Activated CD8-positive, alpha-beta T cell treated with anti-CD3 and anti-CD28 coated beads, Interleukin-2, amount 10 ng/mL, durations not matched to agents 7 days and 5 days (primary cell): ENCODE measurements at regions not wholly inside any gene's neighbourhood (a gene's known extent, or its start where the extent isn't known, plus 50 kb on each side); places are given as distances from the start of the nearest gene placed in this dataset.
"Not testable (repeated sequence)": the region's sequence is repeated elsewhere in the genome, so short reads cannot be mapped to it uniquely, and the experiment has no call there.

Source experiments
- ATAC-seq: fragments of 150-1000 bp; cut with Tn5 transposase; one replicate; pipeline ENCODE4 v1.10.0; 2021; ENCODE audit warnings: moderate library complexity
- CTCF ChIA-PET: fragments of 350-600 bp; sonication (Branson Sonifier 250); formaldehyde crosslinking; loops from one replicate; lab custom pipeline; 2021; ENCODE audit warnings: antibody characterized with exemption; lab: Charles Lee
- POLR2A ChIA-PET: fragments of 350-600 bp; sonication (Branson Sonifier 250); formaldehyde crosslinking; loops from one replicate; lab custom pipeline; 2021; ENCODE audit warnings: antibody characterized with exemption; lab: Charles Lee
- DNase-seq: peaks from one replicate; pipeline ENCODE4 v3.0.0-alpha.2; 2020
- H3K27ac Mint-ChIP-seq: one replicate; pipeline ENCODE4 v1.8.0; 2021; ENCODE audit warnings: mild to moderate bottlenecking, mixed read lengths
- H3K27me3 Mint-ChIP-seq: one replicate; pipeline ENCODE4 v1.8.0; 2021; ENCODE audit warnings: low read depth, mixed read lengths
- H3K36me3 Mint-ChIP-seq: one replicate; pipeline ENCODE4 v1.8.0; 2021; ENCODE audit warnings: low read depth, mixed read lengths
- H3K4me1 Mint-ChIP-seq: one replicate; pipeline ENCODE4 v1.8.0; 2021; ENCODE audit warnings: low read depth, mixed read lengths
- H3K4me3 Mint-ChIP-seq: one replicate; pipeline ENCODE4 v1.8.0; 2021; ENCODE audit warnings: mild to moderate bottlenecking, mixed read lengths
- H3K9me3 Mint-ChIP-seq: one replicate; pipeline ENCODE4 v1.8.0; 2022; ENCODE audit warnings: mixed read lengths; ENCODE audit not compliant: insufficient read depth

DNA sequence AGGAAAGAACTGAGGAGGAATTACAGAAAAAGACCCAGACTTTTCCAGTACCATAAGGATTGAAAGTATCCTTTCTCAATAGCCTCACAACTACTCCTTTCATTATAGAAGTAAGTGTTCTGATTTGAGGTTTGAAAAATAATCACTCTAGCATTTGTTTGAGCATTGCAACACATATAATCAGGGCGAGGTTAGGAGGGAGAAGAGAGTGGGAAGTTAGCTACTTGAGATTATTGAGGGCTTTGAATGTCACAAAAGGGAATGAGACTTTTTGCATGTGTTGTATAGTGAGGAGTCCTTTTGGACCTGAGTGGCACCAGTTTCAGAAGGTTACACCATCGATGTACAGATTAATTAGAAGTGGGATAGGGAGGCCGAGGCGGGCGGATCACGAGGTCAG, 65.2 kb upstream of the TNIK start:
- H3K27ac Mint-ChIP-seq = no peak overlapping the region
- no peaks in the 10 kb centered on the region for H3K27me3 Mint-ChIP-seq
- ATAC-seq (no peak), DNase-seq (no peak)
- CTCF ChIA-PET = no interaction called here
- H3K4me3 Mint-ChIP-seq = no peak overlapping the region
- no peaks in the 10 kb centered on the region for H3K9me3 Mint-ChIP-seq
- no peaks in the 10 kb centered on the region for H3K4me1 Mint-ChIP-seq
- POLR2A ChIA-PET = no interaction called here
- no peaks in the 10 kb centered on the region for H3K36me3 Mint-ChIP-seq

DNA sequence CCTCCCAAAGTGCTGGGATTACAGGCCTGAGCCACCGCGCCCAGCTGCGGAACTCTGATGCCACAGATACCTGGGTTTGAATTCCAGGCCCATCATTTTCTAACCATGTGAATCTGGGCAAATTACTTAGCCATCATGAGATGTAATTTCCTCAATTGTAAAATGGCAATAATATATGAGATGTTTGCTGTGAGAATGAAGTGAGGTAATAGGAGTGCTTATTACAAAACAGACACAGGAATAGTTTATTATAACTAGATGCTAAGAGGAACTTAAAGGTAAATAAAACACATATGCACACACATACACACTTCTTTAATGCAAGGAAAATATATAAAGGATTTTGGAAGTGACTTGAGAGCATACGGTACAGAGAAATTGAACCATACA, 64.7 kb upstream of the TNIK start:
- Mint-ChIP-seq H3K27ac (no peak overlapping the region), H3K27me3 (no peaks in the 10 kb centered on the region), H3K4me1 (no peaks in the 10 kb centered on the region), H3K9me3 (no peaks in the 10 kb centered on the region), H3K36me3 (no peaks in the 10 kb centered on the region), H3K4me3 (no peak overlapping the region)
- CTCF ChIA-PET = no interaction called here
- DNase-seq = no peak
- ATAC-seq = no peak
- POLR2A ChIA-PET = no interaction called here

DNA sequence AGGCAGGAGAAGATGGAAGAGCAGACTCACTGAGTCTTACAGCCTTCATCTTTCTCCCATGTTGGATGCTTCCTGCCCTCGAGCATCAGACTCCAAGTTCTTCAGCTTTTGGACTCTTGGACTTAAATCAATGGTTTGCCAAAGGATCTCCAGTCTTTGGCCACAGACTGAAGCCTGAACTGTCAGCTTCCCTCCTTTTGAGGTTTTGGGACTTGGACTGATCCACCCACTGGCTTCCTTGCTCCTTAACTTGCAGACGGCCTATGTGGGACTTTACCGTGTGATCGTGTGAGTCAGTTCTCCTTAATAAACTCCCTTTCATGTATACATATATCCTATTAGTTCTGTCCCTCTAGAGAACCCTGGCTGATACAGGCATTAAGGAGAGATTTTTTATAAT, 62.4 kb upstream of the TNIK start:
- no peak overlapping the region for H3K27ac Mint-ChIP-seq
- POLR2A ChIA-PET = no interaction called here
- no peaks in the 10 kb centered on the region for H3K36me3 Mint-ChIP-seq
- CTCF ChIA-PET = no interaction called here
- DNase-seq = no peak
- H3K4me1 Mint-ChIP-seq = no peaks in the 10 kb centered on the region
- no peak overlapping the region for H3K4me3 Mint-ChIP-seq
- peaks cover 3% of the 10 kb centered on the region for H3K27me3 Mint-ChIP-seq
- H3K9me3 Mint-ChIP-seq = no peaks in the 10 kb centered on the region
- no peak for ATAC-seq

DNA sequence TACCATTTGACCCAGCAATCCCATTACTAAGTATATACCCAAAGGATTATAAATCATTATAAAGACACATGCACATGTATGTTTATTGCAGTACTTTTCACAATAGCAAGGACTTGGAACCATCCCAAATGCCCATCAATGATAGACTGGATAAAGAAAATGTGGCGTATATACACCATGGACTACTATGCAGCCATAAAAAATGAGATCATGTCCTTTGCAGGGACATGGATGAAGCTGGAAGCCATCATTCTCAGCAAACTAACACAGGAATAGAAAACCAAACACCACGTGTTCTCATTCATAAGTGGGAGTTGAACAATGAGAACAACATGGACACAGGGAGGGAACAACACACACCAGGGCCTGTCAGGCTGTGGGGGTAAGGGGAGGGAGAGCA, 59.2 kb upstream of the TNIK start:
- ATAC-seq, H3K27me3 Mint-ChIP-seq, H3K4me1 Mint-ChIP-seq, DNase-seq, CTCF ChIA-PET, H3K9me3 Mint-ChIP-seq, H3K4me3 Mint-ChIP-seq, H3K27ac Mint-ChIP-seq, H3K36me3 Mint-ChIP-seq: not testable (repeated sequence)
- POLR2A ChIA-PET = interaction anchor here (0.5 kb wide), 1 partner anchor 11 kb away, joined by 3 read pairs; no protein-coding TSS in a partner anchor

DNA sequence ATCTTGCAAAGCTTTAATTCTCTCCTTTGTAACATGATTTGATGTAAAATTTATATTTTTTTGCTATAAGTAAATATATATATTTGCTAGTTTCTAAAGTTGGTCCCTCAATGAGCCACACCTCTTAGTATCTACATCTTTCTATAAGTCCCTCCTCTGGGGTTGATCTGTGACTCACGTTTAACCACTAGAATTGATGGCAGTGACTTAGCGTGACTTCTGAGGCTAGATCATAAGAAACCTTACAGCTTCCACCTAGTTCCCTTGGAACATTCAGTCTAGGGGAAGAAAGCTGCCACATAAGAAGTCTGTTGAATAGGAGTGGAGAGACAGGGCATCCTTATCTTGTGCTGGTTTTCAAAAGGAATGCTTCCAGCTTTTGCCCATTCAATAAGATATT, 56.6 kb upstream of the TNIK start:
- Mint-ChIP-seq H3K4me1 (peaks cover 3% of the 10 kb centered on the region), H3K27ac (no peak overlapping the region), H3K9me3 (no peaks in the 10 kb centered on the region), H3K27me3 (peaks cover 9% of the 10 kb centered on the region), H3K36me3 (no peaks in the 10 kb centered on the region), H3K4me3 (no peak overlapping the region)
- ChIA-PET POLR2A (no interaction called here), CTCF (interaction anchor here (1.0 to 1.3 kb wide), 2 partner anchors 15 to 55 kb away, joined by 4 to 5 read pairs; no protein-coding TSS in a partner anchor)
- ATAC-seq = no peak
- no peak for DNase-seq

DNA sequence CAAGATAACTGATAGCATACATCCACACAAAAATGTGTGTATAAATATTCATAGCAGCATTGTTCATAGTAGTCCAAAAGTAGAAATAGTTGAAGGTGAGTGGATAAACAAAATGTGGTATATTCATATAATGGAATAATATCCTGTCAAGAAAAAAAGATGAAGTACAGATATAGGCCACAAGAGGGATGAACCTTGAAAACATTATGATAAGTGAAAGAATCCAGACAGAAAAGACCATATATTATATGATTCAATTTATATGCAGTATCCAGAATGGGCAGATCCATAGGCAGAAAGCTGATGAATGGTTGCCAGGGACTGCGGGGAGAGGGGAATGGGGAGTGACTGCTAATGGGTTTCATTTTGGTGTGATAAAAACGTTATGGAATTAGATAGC, 54.3 kb upstream of the TNIK start:
- Mint-ChIP-seq H3K4me1 (peaks cover 3% of the 10 kb centered on the region), H3K4me3 (no peak overlapping the region), H3K27ac (no peak overlapping the region), H3K9me3 (no peaks in the 10 kb centered on the region), H3K36me3 (no peaks in the 10 kb centered on the region), H3K27me3 (peaks cover 9% of the 10 kb centered on the region)
- ATAC-seq = no peak
- ChIA-PET POLR2A (no interaction called here), CTCF (no interaction called here)
- DNase-seq = no peak

DNA sequence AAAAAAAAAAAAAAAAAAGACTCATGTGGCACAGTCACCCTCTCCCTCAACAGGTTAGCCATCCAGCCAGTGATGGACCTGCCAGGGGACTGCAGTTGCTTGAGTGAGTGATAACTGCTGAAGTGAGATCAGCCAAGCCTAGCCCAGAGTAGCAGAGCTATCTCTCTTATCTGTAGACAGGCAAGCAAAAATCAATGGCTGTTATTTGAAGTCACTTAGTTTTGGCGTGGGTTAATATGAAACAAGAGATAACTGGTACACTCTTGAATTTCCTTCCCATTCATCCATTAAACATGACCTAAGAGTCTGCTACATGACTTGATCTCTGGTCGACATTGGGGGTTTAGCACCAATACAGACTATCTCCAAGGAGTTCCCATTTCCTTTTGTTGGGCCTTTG, 51.2 kb upstream of the TNIK start:
- H3K4me1 Mint-ChIP-seq = no peaks in the 10 kb centered on the region
- ATAC-seq (no peak), DNase-seq (no peak)
- CTCF ChIA-PET = no interaction called here
- H3K36me3 Mint-ChIP-seq = no peaks in the 10 kb centered on the region
- H3K4me3 Mint-ChIP-seq = no peak overlapping the region
- POLR2A ChIA-PET = no interaction called here
- no peaks in the 10 kb centered on the region for H3K9me3 Mint-ChIP-seq
- peaks cover 4% of the 10 kb centered on the region for H3K27me3 Mint-ChIP-seq
- no peak overlapping the region for H3K27ac Mint-ChIP-seq
